ENCODE measurements at regions not wholly inside any gene's neighbourhood (a gene's known extent, or its start where the extent isn't known, plus 50 kb on each side); places are given as distances from the start of the nearest gene placed in this dataset.

- TF ChIP-seq CTCF (conservative IDR thresholded peaks at IDR 0.05; ENCODE audit: low read length) (no peak), EZH2phosphoT487 (IDR thresholded peaks at IDR 0.05; ENCODE audit: borderline replicate concordance) (no peak)
These were observed 72.8 kb upstream of the MTPN start for GRCh38 chr7:136049818-136050461.

All from Loucy (cell line).